ENCODE measurements at regions not wholly inside any gene's neighbourhood (a gene's known extent, or its start where the extent isn't known, plus 50 kb on each side); places are given as distances from the start of the nearest gene placed in this dataset.

GRCh38 chr18:35789543-35789942 is 182.9 kb upstream of the RMP24 start:
- Histone ChIP-seq H3K9me3 (ENCODE audit: control insufficient read depth, insufficient read depth, low read depth, low read length) (no peaks in the 10 kb centered on the region), H3K27ac (ENCODE audit: insufficient read depth, low read length) (no peak overlapping the region), H3K9ac (ENCODE audit: insufficient read depth, low read length) (no peak overlapping the region), H3K27me3 (ENCODE audit: control insufficient read depth, insufficient read depth, low read length) (no peaks in the 10 kb centered on the region), H3K4me2 (ENCODE audit: extremely low read depth, insufficient read depth, low read length) (no peak overlapping the region), H3K79me2 (ENCODE audit: control insufficient read depth, insufficient read depth, low read length) (no peaks in the 10 kb centered on the region), H2AFZ (ENCODE audit: low read length) (no peak overlapping the region), H3K36me3 (ENCODE audit: control insufficient read depth, insufficient read depth, low read length) (no peaks in the 10 kb centered on the region), H4K20me1 (ENCODE audit: control insufficient read depth, extremely low read depth, insufficient read depth, low read length) (no peaks in the 10 kb centered on the region), H3K4me3 (replicated peaks in 1 of 4; ENCODE audit: control extremely low read depth in 1 of 4, insufficient read depth in 1 of 4, low read depth in 3 of 4, low read length in 4 of 4) (no peak overlapping the region), H3K4me1 (ENCODE audit: control insufficient read depth, extremely low read depth, insufficient read depth, low read length) (no peaks in the 10 kb centered on the region)
- TF ChIP-seq EZH2 (IDR thresholded peaks at IDR 0.05; ENCODE audit: low read length, missing control alignments): no peak
- no peak for TF ChIP-seq CTCF (conservative IDR thresholded peaks at IDR 0.05 in 1 of 2, IDR thresholded peaks at IDR 0.05 in 1 of 2; ENCODE audit: low read depth in 1 of 2, low read length in 2 of 2)
- DNase-seq (ENCODE audit: low read depth in 2 of 2): no peak

- Histone ChIP-seq H3K4me1 (ENCODE audit: control insufficient read depth, extremely low read depth, insufficient read depth, low read length) (no peaks in the 10 kb centered on the region), H3K4me3 (replicated peaks in 1 of 4; ENCODE audit: control extremely low read depth in 1 of 4, insufficient read depth in 1 of 4, low read depth in 3 of 4, low read length in 4 of 4) (no peak overlapping the region), H3K9me3 (ENCODE audit: control insufficient read depth, insufficient read depth, low read depth, low read length) (no peaks in the 10 kb centered on the region), H3K27me3 (ENCODE audit: control insufficient read depth, insufficient read depth, low read length) (no peaks in the 10 kb centered on the region), H3K79me2 (ENCODE audit: control insufficient read depth, insufficient read depth, low read length) (no peaks in the 10 kb centered on the region), H3K27ac (ENCODE audit: insufficient read depth, low read length) (no peak overlapping the region), H2AFZ (ENCODE audit: low read length) (no peak overlapping the region), H3K4me2 (ENCODE audit: extremely low read depth, insufficient read depth, low read length) (no peak overlapping the region), H3K9ac (ENCODE audit: insufficient read depth, low read length) (no peak overlapping the region), H4K20me1 (ENCODE audit: control insufficient read depth, extremely low read depth, insufficient read depth, low read length) (no peaks in the 10 kb centered on the region), H3K36me3 (ENCODE audit: control insufficient read depth, insufficient read depth, low read length) (no peaks in the 10 kb centered on the region)
- TF ChIP-seq CTCF (conservative IDR thresholded peaks at IDR 0.05 in 1 of 2, IDR thresholded peaks at IDR 0.05 in 1 of 2; ENCODE audit: low read depth in 1 of 2, low read length in 2 of 2) (no peak), EZH2 (IDR thresholded peaks at IDR 0.05; ENCODE audit: low read length, missing control alignments) (no peak)
- no peak for DNase-seq (ENCODE audit: low read depth in 2 of 2)
These were observed 174.5 kb upstream of the RMP24 start for GRCh38 chr18:35797948-35798347.

- Histone ChIP-seq H3K9ac (ENCODE audit: insufficient read depth, low read length) (no peak overlapping the region), H3K9me3 (ENCODE audit: control insufficient read depth, insufficient read depth, low read depth, low read length) (no peaks in the 10 kb centered on the region), H3K27ac (ENCODE audit: insufficient read depth, low read length) (no peak overlapping the region), H3K27me3 (ENCODE audit: control insufficient read depth, insufficient read depth, low read length) (no peaks in the 10 kb centered on the region), H2AFZ (ENCODE audit: low read length) (no peak overlapping the region), H3K36me3 (ENCODE audit: control insufficient read depth, insufficient read depth, low read length) (no peaks in the 10 kb centered on the region), H3K4me2 (ENCODE audit: extremely low read depth, insufficient read depth, low read length) (no peak overlapping the region), H3K79me2 (ENCODE audit: control insufficient read depth, insufficient read depth, low read length) (no peaks in the 10 kb centered on the region), H3K4me3 (replicated peaks in 1 of 4; ENCODE audit: control extremely low read depth in 1 of 4, insufficient read depth in 1 of 4, low read depth in 3 of 4, low read length in 4 of 4) (no peak overlapping the region), H3K4me1 (ENCODE audit: control insufficient read depth, extremely low read depth, insufficient read depth, low read length) (no peaks in the 10 kb centered on the region), H4K20me1 (ENCODE audit: control insufficient read depth, extremely low read depth, insufficient read depth, low read length) (no peaks in the 10 kb centered on the region)
- TF ChIP-seq CTCF (conservative IDR thresholded peaks at IDR 0.05 in 1 of 2, IDR thresholded peaks at IDR 0.05 in 1 of 2; ENCODE audit: low read depth in 1 of 2, low read length in 2 of 2): no peak
- no peak for TF ChIP-seq EZH2 (IDR thresholded peaks at IDR 0.05; ENCODE audit: low read length, missing control alignments)
- DNase-seq (ENCODE audit: low read depth in 2 of 2): no peak
These were observed 168.9 kb upstream of the RMP24 start for GRCh38 chr18:35803551-35803950.
